ENCODE measurements at regions not wholly inside any gene's neighbourhood (a gene's known extent, or its start where the extent isn't known, plus 50 kb on each side); places are given as distances from the start of the nearest gene placed in this dataset.

GRCh38 chr1:58197811-58198210, 348.7 kb downstream of the OMA1 start:
- H3K27me3 ChIP-seq: no peaks in the 10 kb centered on the region
- H3K9me3 ChIP-seq: no peaks in the 10 kb centered on the region
- ATAC-seq (no peak), DNase-seq (no peak)
- intact Hi-C loops (cut with DNase I): no loop called here
- no peak overlapping the region for H3K4me3 ChIP-seq
- no peak overlapping the region for H3K27ac ChIP-seq
- no peaks in the 10 kb centered on the region for H3K4me1 ChIP-seq
- WGBS, 4 donors: 40 to 69% (median 60%) methylated on average over 1 of the region's 1 CpG
- H3K36me3 ChIP-seq: no peaks in the 10 kb centered on the region
- TF ChIP-seq CTCF (IDR thresholded peaks at IDR 0.05): no peak
- TF ChIP-seq POLR2A (IDR thresholded peaks at IDR 0.05): no peak

DNA sequence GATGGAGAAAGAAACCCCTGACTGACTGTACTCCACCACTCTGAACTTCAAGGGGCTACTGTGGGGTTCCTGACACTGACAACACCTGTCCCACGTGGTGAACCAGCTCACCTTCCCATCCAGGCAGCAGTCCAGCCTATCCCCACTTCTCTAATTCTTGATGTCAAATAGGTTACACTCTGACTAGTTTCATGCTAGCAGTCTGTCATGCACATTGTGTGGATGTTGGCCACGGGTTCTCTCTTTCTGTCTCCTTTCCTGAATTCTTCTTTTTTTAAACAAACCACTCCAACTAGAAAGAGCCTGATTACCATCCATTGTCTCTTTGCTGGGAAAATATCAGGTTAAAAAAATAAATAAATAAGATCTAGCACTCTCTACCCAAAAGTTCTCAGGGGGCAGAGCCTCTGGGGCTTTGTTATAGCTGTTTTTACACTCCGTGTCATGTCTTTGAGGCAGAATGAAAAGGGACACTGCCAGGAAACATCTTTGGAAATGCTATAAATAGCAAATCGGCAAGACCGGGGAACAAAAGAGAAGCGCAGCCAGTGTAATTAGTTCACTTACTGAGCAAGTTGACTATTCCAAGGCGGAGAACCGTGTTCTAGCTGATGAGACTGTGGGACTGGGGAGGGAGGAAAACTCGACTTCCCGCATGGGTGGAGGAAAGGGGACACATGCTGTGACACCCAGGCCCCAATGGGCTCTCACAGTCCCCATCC, 356.1 kb downstream of the OMA1 start:
- Histone ChIP-seq H3K36me3 (no peaks in the 10 kb centered on the region), H3K27me3 (no peaks in the 10 kb centered on the region), H3K27ac (peak overlapping the region in 7 of 12 donors; percentile 28 to 64 (median 42)), H3K4me3 (no peak overlapping the region), H3K4me1 (peaks cover 0 to 21% (median 0%) of the 10 kb centered on the region in 12 donors), H3K9me3 (no peaks in the 10 kb centered on the region)
- DNase-seq: peak in 2 of 5 donors; percentile 10 to 35
- ATAC-seq: peak; percentile 49 to 89 (median 75)
- intact Hi-C loops (cut with DNase I): no loop called here
- 17 to 33% (median 25%) methylated on average over 10 of the region's 10 CpGs for WGBS, 4 donors
- no peak for TF ChIP-seq CTCF (IDR thresholded peaks at IDR 0.05)
- TF ChIP-seq POLR2A (IDR thresholded peaks at IDR 0.05): no peak

GRCh38 chr1:58189453-58189852, 357.1 kb downstream of the OMA1 start:
- TF ChIP-seq POLR2A (IDR thresholded peaks at IDR 0.05): no peak
- TF ChIP-seq CTCF (IDR thresholded peaks at IDR 0.05): no peak
- H3K4me1 ChIP-seq: peaks cover 0 to 21% (median 0%) of the 10 kb centered on the region in 12 donors
- ATAC-seq (peak; percentile 88 to 93 (median 90)), DNase-seq (peak in 4 of 5 donors; percentile 31 to 75 (median 42))
- intact Hi-C loops (cut with DNase I): no loop called here
- no peaks in the 10 kb centered on the region for H3K27me3 ChIP-seq
- no peaks in the 10 kb centered on the region for H3K9me3 ChIP-seq
- H3K36me3 ChIP-seq: no peaks in the 10 kb centered on the region
- WGBS, 4 donors: 45 to 61% (median 53%) methylated on average over 3 of the region's 3 CpGs
- H3K4me3 ChIP-seq: no peak overlapping the region
- H3K27ac ChIP-seq: no peak overlapping the region

DNA sequence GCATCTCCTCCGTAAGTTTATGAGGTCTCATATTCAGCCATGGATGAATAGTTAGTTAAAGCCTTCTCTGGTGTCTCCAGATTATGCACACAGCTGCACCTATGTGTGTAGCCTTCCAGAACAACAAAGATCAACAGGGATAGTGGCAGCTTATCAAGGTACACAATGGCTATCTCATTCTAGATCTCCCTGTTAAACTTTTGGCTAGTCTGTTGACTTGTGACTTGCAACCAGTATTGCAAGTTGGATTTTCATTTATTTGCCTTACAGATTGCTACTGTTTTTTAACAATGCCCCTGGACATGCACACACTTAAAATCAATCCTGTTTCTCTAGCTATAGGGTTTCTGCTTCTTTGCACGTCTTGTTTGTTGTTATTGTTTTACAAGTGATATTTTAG, 363.2 kb downstream of the OMA1 start:
- Histone ChIP-seq H3K27ac (no peak overlapping the region), H3K27me3 (no peaks in the 10 kb centered on the region), H3K4me3 (no peak overlapping the region), H3K4me1 (no peaks in the 10 kb centered on the region), H3K36me3 (no peaks in the 10 kb centered on the region), H3K9me3 (peaks cover 0 to 17% (median 2%) of the 10 kb centered on the region in 12 donors)
- 37 to 59% (median 46%) methylated on average over 2 of the region's 2 CpGs for WGBS, 4 donors
- no peak for ATAC-seq
- no peak for DNase-seq
- no peak for TF ChIP-seq CTCF (IDR thresholded peaks at IDR 0.05)
- no peak for TF ChIP-seq POLR2A (IDR thresholded peaks at IDR 0.05)
- intact Hi-C loops (cut with DNase I): no loop called here
